Thoracic aorta (tissue), 2 donors: ENCODE measurements at regions not wholly inside any gene's neighbourhood (a gene's known extent, or its start where the extent isn't known, plus 50 kb on each side); places are given as distances from the start of the nearest gene placed in this dataset.

Experiments
- ATAC-seq: fragments of 150-250 bp; one replicate; pipeline ENCODE4 v1.8.0; 2017; ENCODE audit warnings: low read depth; ENCODE audit not compliant: insufficient number of reproducible peaks, low FRiP score
- DNase-seq: peaks from one replicate; pipeline ENCODE4 v3.0.0-alpha.2; 2020; ENCODE audit warnings: low spot score
- H3K27ac ChIP-seq, 2 donors: fragments of 200-600 bp; sonication (generic); 1 replicate in 1 of 2; 2 replicates in 1 of 2; pipeline ENCODE4 v1.5.1; 2016; ENCODE audit warnings: mild to moderate bottlenecking in 2 of 2, moderate library complexity in 2 of 2
- H3K27me3 ChIP-seq: fragments of 200-600 bp; sonication (generic); replicated peaks from 2 replicates; pipeline ENCODE4 v1.6.0; 2016; ENCODE audit warnings: mild to moderate bottlenecking; ENCODE audit not compliant: insufficient read depth
- H3K36me3 ChIP-seq: fragments of 200-600 bp; sonication (generic); one replicate; pipeline ENCODE4 v1.5.1; 2016
- H3K4me1 ChIP-seq, 2 donors: fragments of 200-600 bp; sonication (generic); 1 replicate in 1 of 2; 2 replicates in 1 of 2; pipeline versions ENCODE4 v1.5.1 to v1.6.0; 2016; ENCODE audit warnings: low read depth in 2 of 2, mild to moderate bottlenecking in 1 of 2; ENCODE audit not compliant: control insufficient read depth in 1 of 2
- H3K4me3 ChIP-seq: fragments of 200-600 bp; sonication (generic); 2 replicates; pipeline ENCODE4 v1.5.1; 2016; ENCODE audit warnings: mild to moderate bottlenecking
- H3K9me3 ChIP-seq: fragments of 200-600 bp; sonication (generic); 2 replicates; pipeline ENCODE4 v1.5.1; 2016
- CTCF ChIP-seq: fragments of 200-600 bp; sonication (generic); IDR thresholded peaks from one replicate; pipeline ENCODE4 v1.5.1; 2019; ENCODE audit warnings: antibody characterized with exemption

GRCh38 chr6:137311940-137312339 is 92.8 kb upstream of the IFNGR1 start:
- peaks cover 5 to 6% of the 10 kb centered on the region in 2 donors for H3K4me1 ChIP-seq
- H3K27me3 ChIP-seq: no peaks in the 10 kb centered on the region
- no peak for TF ChIP-seq CTCF
- ATAC-seq (no peak), DNase-seq (no peak)
- H3K4me3 ChIP-seq: no peak overlapping the region
- no peak overlapping the region for H3K27ac ChIP-seq
- no peaks in the 10 kb centered on the region for H3K9me3 ChIP-seq
- H3K36me3 ChIP-seq: no peaks in the 10 kb centered on the region

GRCh38 chr6:137309078-137309762 is 90.0 kb upstream of the IFNGR1 start:
- no peaks in the 10 kb centered on the region for H3K36me3 ChIP-seq
- no peak overlapping the region for H3K4me3 ChIP-seq
- TF ChIP-seq CTCF: no peak
- no peaks in the 10 kb centered on the region for H3K27me3 ChIP-seq
- DNase-seq (no peak), ATAC-seq (no peak)
- H3K27ac ChIP-seq: no peak overlapping the region
- peaks cover 5 to 6% of the 10 kb centered on the region in 2 donors for H3K4me1 ChIP-seq
- no peaks in the 10 kb centered on the region for H3K9me3 ChIP-seq

- Histone ChIP-seq H3K27me3 (no peaks in the 10 kb centered on the region), H3K4me3 (no peak overlapping the region), H3K4me1 (no peaks in the 10 kb centered on the region), H3K27ac (no peak overlapping the region), H3K36me3 (no peaks in the 10 kb centered on the region), H3K9me3 (no peaks in the 10 kb centered on the region)
- DNase-seq: no peak
- ATAC-seq: no peak
- no peak for TF ChIP-seq CTCF
Observed at GRCh38 chr6:137307163-137307854, 88.1 kb upstream of the IFNGR1 start.

- no peak overlapping the region for H3K27ac ChIP-seq
- no peak for ATAC-seq
- no peaks in the 10 kb centered on the region for H3K27me3 ChIP-seq
Observed at GRCh38 chr6:137305691-137306090, 86.5 kb upstream of the IFNGR1 start.

More at GRCh38 chr6:137305691-137306090, 86.5 kb upstream of the IFNGR1 start:
- TF ChIP-seq CTCF: no peak
- H3K4me3 ChIP-seq: no peak overlapping the region
- H3K9me3 ChIP-seq: no peaks in the 10 kb centered on the region
- H3K4me1 ChIP-seq: no peaks in the 10 kb centered on the region
- no peak for DNase-seq
- no peaks in the 10 kb centered on the region for H3K36me3 ChIP-seq
